ENCODE measurements at regions not wholly inside any gene's neighbourhood (a gene's known extent, or its start where the extent isn't known, plus 50 kb on each side); places are given as distances from the start of the nearest gene placed in this dataset.

DNA sequence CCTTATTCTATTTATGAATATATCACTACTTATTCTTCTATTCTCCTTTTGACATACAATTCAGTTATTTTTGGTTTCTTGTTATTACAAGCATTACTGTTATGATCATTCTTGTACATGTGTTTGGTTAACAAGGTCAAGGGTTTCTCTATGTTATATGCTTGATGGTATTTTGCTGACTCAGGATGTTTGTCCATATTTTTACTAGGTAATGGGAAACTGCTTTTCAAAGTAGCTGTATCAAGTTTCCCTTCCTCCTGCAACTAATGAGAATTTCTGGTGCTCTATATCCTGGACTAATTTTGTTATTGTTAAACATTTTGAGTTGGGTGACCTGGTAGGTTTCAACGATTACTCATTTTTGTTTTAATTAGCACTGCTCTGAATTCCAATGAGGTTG, 841.0 kb downstream of the OTOL1 start (continued):
- TF ChIP-seq ZNF134 (CRISPR knock-in tag; conservative IDR thresholded peaks at IDR 0.05) (no peak), ZSCAN29 (IDR thresholded peaks at IDR 0.05) (no peak), POLR2B (IDR thresholded peaks at IDR 0.05; ENCODE audit: low read depth, partially characterized antibody) (no peak), TGIF2 (CRISPR knock-in tag; IDR thresholded peaks at IDR 0.05) (no peak), ZNF316 (IDR thresholded peaks at IDR 0.05) (peak; percentile 82), CSDE1 (IDR thresholded peaks at IDR 0.05) (no peak), ZC3H4 (CRISPR knock-in tag; IDR thresholded peaks at IDR 0.05; ENCODE audit: borderline replicate concordance) (no peak), NCOA6 (IDR thresholded peaks at IDR 0.05) (no peak), SOX6 (IDR thresholded peaks at IDR 0.05) (no peak), MAFK (IDR thresholded peaks at IDR 0.05; ENCODE audit: low read length) (peak; percentile 91), TCF7L2 (IDR thresholded peaks at IDR 0.05; ENCODE audit: low read depth, low read length) (no peak), C11orf30 (IDR thresholded peaks at IDR 0.05; ENCODE audit: low read depth) (peak; percentile 64; the same call in 1 of the 2 replicates), HOXB6 (CRISPR knock-in tag; IDR thresholded peaks at IDR 0.05; ENCODE audit: borderline replicate concordance) (no peak)
- TF ChIP-seq, protein P1, sequence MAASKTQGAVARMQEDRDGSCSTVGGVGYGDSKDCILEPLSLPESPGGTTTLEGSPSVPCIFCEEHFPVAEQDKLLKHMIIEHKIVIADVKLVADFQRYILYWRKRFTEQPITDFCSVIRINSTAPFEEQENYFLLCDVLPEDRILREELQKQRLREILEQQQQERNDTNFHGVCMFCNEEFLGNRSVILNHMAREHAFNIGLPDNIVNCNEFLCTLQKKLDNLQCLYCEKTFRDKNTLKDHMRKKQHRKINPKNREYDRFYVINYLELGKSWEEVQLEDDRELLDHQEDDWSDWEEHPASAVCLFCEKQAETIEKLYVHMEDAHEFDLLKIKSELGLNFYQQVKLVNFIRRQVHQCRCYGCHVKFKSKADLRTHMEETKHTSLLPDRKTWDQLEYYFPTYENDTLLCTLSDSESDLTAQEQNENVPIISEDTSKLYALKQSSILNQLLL (CRISPR knock-in tag; IDR thresholded peaks at IDR 0.05; ENCODE audit: borderline replicate concordance): no peak
- TF ChIP-seq, protein P2, sequence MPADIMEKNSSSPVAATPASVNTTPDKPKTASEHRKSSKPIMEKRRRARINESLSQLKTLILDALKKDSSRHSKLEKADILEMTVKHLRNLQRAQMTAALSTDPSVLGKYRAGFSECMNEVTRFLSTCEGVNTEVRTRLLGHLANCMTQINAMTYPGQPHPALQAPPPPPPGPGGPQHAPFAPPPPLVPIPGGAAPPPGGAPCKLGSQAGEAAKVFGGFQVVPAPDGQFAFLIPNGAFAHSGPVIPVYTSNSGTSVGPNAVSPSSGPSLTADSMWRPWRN (IDR thresholded peaks at IDR 0.05; ENCODE audit: low read depth): no peak
